GM13976 (cell line): ENCODE measurements at regions not wholly inside any gene's neighbourhood (a gene's known extent, or its start where the extent isn't known, plus 50 kb on each side); places are given as distances from the start of the nearest gene placed in this dataset.

Experiments
- DNase-seq: peaks from one replicate; pipeline ENCODE4 v3.0.0; 2012; ENCODE audit warnings: low spot score
- CTCF ChIP-seq: IDR thresholded peaks from 2 replicates; pipeline ENCODE4 v1.5.1; 2012; ENCODE audit warnings: borderline replicate concordance, mild to moderate bottlenecking; ENCODE audit not compliant: insufficient read depth; ENCODE audit errors: extremely low read depth, missing control alignments, control extremely low read depth
- in situ Hi-C: fragments of 300-500 bp; cut with MboI; formaldehyde crosslinking; loops from one replicate; pipeline ENCODE4 v1.12.0; 2022; ENCODE audit warnings: low sequenced_read_pairs, mixed read lengths, inconsistent platforms; ENCODE audit not compliant: unreplicated experiment

GRCh38 chr7:46369933-46370654 lies 449.0 kb upstream of the IGFBP3 start:
- no peak for TF ChIP-seq CTCF
- in situ Hi-C loops = loop anchor here (25.0 kb wide), 2 partner anchors 717 to 817 kb away; no protein-coding TSS in a partner anchor
- no peak for DNase-seq

DNA sequence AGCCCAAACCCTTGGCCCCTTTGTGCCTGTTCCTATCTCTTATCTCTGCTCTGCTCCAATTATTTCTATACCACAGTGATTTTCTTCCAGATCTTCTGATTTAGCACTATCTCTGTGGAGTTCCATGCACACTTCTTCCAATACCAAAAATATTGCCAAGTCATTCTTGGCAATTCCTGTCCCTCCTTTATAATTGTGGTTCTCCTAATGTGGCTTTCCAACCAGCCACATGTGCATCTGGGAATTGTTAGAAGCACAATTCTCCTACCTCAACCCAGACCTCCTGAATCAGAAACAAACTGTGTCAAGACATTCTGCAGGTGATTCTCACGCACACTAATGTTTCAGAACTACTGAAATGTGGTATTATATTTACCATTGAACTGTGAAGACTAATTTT lies 447.8 kb upstream of the IGFBP3 start:
- no peak for DNase-seq
- in situ Hi-C loops = loop anchor here (25.0 kb wide), 2 partner anchors 718 to 818 kb away; no protein-coding TSS in a partner anchor
- no peak for TF ChIP-seq CTCF

DNA sequence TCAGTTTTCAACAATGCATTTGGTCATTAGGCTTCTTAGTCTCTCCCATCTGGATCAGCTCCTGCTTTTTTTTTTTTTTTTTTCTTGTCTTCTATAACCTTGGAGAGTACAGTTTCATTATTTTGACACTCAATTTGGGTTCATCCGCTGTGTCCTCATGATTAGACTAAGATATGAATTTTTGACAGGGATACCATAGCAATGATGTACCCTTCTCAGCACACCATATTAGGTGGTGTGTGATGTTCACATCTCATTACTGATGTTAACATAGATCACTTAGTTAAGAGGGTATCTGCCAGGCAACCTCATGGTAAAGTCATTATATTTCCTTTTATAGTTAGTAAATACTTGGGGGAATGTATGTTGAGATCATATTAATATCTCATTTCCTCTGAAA lies 445.5 kb upstream of the IGFBP3 start:
- DNase-seq = no peak
- no peak for TF ChIP-seq CTCF
- in situ Hi-C loops = loop anchor here (25.0 kb wide), 2 partner anchors 721 to 821 kb away; no protein-coding TSS in a partner anchor

GRCh38 chr7:46363688-46364087 lies 442.6 kb upstream of the IGFBP3 start:
- in situ Hi-C loops = loop anchor here (25.0 kb wide), 2 partner anchors 724 to 824 kb away; no protein-coding TSS in a partner anchor
- TF ChIP-seq CTCF = no peak
- DNase-seq = no peak

GRCh38 chr7:46360811-46361210 lies 439.7 kb upstream of the IGFBP3 start:
- no peak for DNase-seq
- in situ Hi-C loops = loop anchor here (25.0 kb wide), 2 partner anchors 726 to 826 kb away; no protein-coding TSS in a partner anchor

DNA sequence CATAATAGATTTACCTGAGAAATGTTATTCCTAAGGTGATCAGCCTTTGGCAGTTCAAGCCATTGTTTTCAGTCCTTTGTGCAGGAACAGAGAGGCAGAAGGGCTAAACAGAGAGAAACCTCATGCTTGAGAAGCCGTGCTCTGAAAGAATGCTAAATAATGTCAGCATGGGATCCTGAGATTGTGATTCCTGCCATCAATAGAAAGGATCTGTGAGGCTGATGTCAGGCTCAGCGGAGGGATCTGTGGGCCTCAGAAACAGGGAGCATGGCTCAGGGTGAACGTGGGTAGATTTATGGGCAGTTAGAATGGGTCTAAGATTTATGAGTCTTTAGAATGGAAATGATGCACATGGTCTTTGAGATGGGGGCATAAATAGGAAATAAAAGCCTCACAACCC lies 439.2 kb upstream of the IGFBP3 start:
- in situ Hi-C loops = loop anchor here (25.0 kb wide), 2 partner anchors 727 to 827 kb away; no protein-coding TSS in a partner anchor
- TF ChIP-seq CTCF = no peak
- no peak for DNase-seq

More at GRCh38 chr7:46360811-46361210, 439.7 kb upstream of the IGFBP3 start:
- no peak for TF ChIP-seq CTCF

DNA sequence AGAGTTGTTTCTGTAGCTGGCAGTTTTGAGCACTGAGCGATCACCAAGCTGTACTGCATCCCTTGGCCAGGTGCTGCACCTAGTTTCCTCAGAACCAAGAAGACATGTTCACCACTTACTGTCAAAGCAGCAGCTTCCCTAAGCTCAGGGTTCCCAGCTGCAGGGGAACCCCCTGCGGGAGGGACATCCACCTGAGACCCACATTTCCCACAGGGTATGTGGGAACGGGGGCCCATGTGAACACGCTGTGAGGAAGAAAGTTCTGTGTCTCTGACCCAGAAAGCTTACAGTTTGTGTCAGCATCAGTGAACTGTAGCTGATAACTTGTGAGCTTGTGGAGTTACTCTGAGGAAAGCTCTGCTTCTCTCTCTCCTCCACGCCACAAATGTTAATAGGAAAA lies 436.8 kb upstream of the IGFBP3 start:
- TF ChIP-seq CTCF = no peak
- in situ Hi-C loops = loop anchor here (25.0 kb wide), 2 partner anchors 729 to 829 kb away; no protein-coding TSS in a partner anchor

More for the DNA sequence above, 436.8 kb upstream of the IGFBP3 start:
- DNase-seq = no peak
